ENCODE measurements at regions not wholly inside any gene's neighbourhood (a gene's known extent, or its start where the extent isn't known, plus 50 kb on each side); places are given as distances from the start of the nearest gene placed in this dataset.

DNA sequence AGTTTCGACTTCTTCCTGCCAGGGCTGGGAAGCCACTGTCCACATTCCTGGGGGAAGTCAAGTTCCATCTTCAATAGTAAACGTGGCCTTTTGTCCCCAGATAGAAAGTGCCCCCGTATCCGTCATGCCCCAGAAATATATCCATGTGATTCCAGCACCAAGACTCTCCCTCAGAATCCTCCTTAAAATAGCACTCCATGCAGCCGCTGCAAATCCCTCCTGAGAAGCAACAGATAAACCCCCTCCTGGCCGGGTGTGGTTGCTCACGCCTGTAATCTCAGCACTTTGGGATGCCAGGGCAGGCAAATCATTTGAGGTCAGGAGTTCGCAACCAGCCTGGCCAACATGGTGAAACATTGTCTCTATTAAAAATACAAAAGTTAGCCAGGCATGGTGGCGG is 126.1 kb downstream of the OLFM1 start:
- TF ChIP-seq FOXA1 (IDR thresholded peaks at IDR 0.05) (no peak), FOXM1 (IDR thresholded peaks at IDR 0.05; ENCODE audit: borderline replicate concordance) (no peak), HDGF (IDR thresholded peaks at IDR 0.05; ENCODE audit: borderline replicate concordance) (no peak), ARNT (IDR thresholded peaks at IDR 0.05) (no peak), FOXK2 (IDR thresholded peaks at IDR 0.05) (no peak), NFRKB (IDR thresholded peaks at IDR 0.05) (no peak), L3MBTL2 (conservative IDR thresholded peaks at IDR 0.05) (no peak), LEF1 (IDR thresholded peaks at IDR 0.05; ENCODE audit: borderline replicate concordance) (no peak)

Data from HEK293T (cell line).